OCI-LY3 (cell line): ENCODE measurements at regions not wholly inside any gene's neighbourhood (a gene's known extent, or its start where the extent isn't known, plus 50 kb on each side); places are given as distances from the start of the nearest gene placed in this dataset.

Experiments
- H2AFZ ChIP-seq: fragments of 200-600, 300-600 bp; shearing (Covaris generic); 2 replicates; pipeline ENCODE4 v1.6.0; 2014; ENCODE audit warnings: antibody characterized with exemption, low read depth, low read length
- H3K27ac ChIP-seq: fragments of 200-600, 300-600 bp; sonication (generic); 2 replicates; pipeline ENCODE4 v1.5.1; 2014; ENCODE audit warnings: mild to moderate bottlenecking, low read length, moderate library complexity, mixed read lengths
- H3K27me3 ChIP-seq: fragments of 200-600, 300-600 bp; sonication (generic); 2 replicates; pipeline ENCODE4 v1.6.1; 2014; ENCODE audit warnings: low read depth, low read length, mixed read lengths
- H3K36me3 ChIP-seq: fragments of 200-600, 300-600 bp; sonication (generic); replicated peaks from 2 replicates; pipeline ENCODE3; 2014; ENCODE audit warnings: low read depth, low read length, mixed read lengths
- H3K4me1 ChIP-seq: fragments of 300-600, 200-600 bp; sonication (generic); 2 replicates; pipeline ENCODE4 v1.6.1; 2014; ENCODE audit warnings: low read length, mixed read lengths
- H3K4me2 ChIP-seq: fragments of 200-600, 300-600 bp; sonication (generic); 2 replicates; pipeline ENCODE4 v1.6.1; 2014; ENCODE audit warnings: low read length, mixed read lengths
- H3K4me3 ChIP-seq: fragments of 300-600, 200-600 bp; sonication (generic); 2 replicates; pipeline ENCODE4 v1.5.1; 2014; ENCODE audit warnings: antibody characterized with exemption, mild to moderate bottlenecking, low read length, moderate library complexity
- H3K79me2 ChIP-seq: fragments of 300-600, 200-600 bp; shearing (Covaris generic); 2 replicates; pipeline ENCODE4 v1.6.1; 2014; ENCODE audit warnings: mild to moderate bottlenecking, low read length, mixed read lengths
- H3K9ac ChIP-seq: fragments of 300-600, 200-600 bp; shearing (Covaris generic); 2 replicates; pipeline ENCODE4 v1.6.0; 2014; ENCODE audit warnings: mild to moderate bottlenecking, low read length, moderate library complexity
- H3K9me3 ChIP-seq: fragments of 200-600, 300-600 bp; shearing (Covaris generic); 2 replicates; pipeline ENCODE4 v1.6.1; 2014; ENCODE audit warnings: low read length, mixed read lengths; ENCODE audit not compliant: insufficient read depth
- H4K20me1 ChIP-seq: fragments of 200-600, 300-600 bp; sonication (generic); 2 replicates; pipeline ENCODE4 v1.6.1; 2016; ENCODE audit warnings: low read length, mixed read lengths; ENCODE audit not compliant: insufficient read depth
- EZH2phosphoT487 ChIP-seq: fragments of 200-600 bp; shearing (Covaris generic); IDR thresholded peaks from 2 replicates; pipeline ENCODE4 v1.6.1; 2018; ENCODE audit warnings: antibody characterized with exemption, mixed run types, low read depth
- TF ChIP-seq, protein P1 (sequence below): fragments of 200-600, 300-600 bp; sonication (generic); IDR thresholded peaks from 2 replicates; pipeline ENCODE4 v1.5.1; 2014; ENCODE audit warnings: antibody characterized with exemption, low read length, low read depth

DNA sequence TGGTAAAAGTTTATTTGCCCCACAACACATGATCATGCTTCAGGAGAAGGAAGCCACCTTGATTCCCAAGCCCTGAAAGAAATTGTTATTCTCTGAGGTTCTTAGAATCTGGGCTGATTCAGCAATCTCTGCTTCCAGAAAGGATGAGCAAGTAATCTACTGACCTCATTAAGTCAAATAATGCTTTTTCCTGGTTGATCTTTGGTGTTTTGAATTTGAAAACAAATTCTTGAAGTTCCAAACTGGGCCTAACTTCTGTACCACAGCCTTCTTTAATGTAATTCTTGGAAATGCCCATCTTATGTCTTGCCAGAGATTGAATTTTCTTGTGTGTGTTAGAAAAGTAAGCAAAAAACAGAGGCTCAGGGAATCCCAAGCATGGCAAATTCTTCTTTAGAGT is 319.2 kb upstream of the DDHD1 start:
- no peaks in the 10 kb centered on the region for H3K9me3 ChIP-seq
- no peaks in the 10 kb centered on the region for H4K20me1 ChIP-seq
- H3K79me2 ChIP-seq, result no peaks in the 10 kb centered on the region
- no peaks in the 10 kb centered on the region for H3K27me3 ChIP-seq
- no peak overlapping the region for H3K27ac ChIP-seq
- TF ChIP-seq EZH2phosphoT487, result no peak
- TF ChIP-seq, protein P1, sequence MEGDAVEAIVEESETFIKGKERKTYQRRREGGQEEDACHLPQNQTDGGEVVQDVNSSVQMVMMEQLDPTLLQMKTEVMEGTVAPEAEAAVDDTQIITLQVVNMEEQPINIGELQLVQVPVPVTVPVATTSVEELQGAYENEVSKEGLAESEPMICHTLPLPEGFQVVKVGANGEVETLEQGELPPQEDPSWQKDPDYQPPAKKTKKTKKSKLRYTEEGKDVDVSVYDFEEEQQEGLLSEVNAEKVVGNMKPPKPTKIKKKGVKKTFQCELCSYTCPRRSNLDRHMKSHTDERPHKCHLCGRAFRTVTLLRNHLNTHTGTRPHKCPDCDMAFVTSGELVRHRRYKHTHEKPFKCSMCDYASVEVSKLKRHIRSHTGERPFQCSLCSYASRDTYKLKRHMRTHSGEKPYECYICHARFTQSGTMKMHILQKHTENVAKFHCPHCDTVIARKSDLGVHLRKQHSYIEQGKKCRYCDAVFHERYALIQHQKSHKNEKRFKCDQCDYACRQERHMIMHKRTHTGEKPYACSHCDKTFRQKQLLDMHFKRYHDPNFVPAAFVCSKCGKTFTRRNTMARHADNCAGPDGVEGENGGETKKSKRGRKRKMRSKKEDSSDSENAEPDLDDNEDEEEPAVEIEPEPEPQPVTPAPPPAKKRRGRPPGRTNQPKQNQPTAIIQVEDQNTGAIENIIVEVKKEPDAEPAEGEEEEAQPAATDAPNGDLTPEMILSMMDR, result no peak
- no peaks in the 10 kb centered on the region for H3K4me1 ChIP-seq
- no peak overlapping the region for H3K4me2 ChIP-seq
- H3K4me3 ChIP-seq, result no peak overlapping the region
- no peak overlapping the region for H2AFZ ChIP-seq
- H3K36me3 ChIP-seq, result no peaks in the 10 kb centered on the region
- H3K9ac ChIP-seq, result no peak overlapping the region

DNA sequence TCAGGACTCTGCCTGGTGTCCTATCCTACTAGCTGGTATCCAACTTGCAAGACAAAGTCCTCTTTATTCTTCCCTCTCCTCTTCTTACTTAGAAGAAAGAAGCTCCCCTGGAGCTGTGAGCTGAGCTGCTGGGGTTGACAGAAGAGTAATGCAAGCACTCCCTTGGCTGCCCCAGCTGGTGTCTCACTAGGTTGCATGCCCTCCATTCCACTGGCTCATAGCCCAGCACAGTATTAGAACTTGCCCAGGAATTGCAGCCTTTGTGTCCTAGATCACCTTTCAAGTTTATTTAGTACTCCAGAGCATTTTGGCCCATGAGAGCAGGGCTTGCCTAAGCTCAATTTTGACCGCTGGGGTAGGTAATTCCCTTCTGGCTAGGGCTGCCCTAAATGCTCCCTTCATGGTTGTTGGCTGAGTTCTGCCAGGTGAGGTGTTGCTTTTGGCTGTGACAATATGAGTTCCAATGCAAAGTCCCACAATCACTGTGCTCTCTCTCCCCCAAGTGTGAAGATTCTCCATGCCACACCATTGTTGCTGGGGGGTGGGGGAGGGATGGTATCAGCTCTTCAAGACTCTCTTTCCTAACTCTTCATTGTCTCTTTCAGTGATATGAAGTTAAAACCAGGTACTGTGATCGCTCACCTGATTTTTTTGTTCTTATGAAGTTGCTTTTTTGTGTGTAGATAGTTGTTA is 317.4 kb upstream of the DDHD1 start:
- Histone ChIP-seq H4K20me1 (no peaks in the 10 kb centered on the region), H3K4me3 (no peak overlapping the region), H3K27me3 (no peaks in the 10 kb centered on the region), H3K9ac (no peak overlapping the region), H3K4me2 (no peak overlapping the region), H3K79me2 (no peaks in the 10 kb centered on the region), H3K9me3 (no peaks in the 10 kb centered on the region), H3K36me3 (no peaks in the 10 kb centered on the region), H2AFZ (no peak overlapping the region), H3K27ac (no peak overlapping the region), H3K4me1 (no peaks in the 10 kb centered on the region)
- TF ChIP-seq, protein P1, result no peak
- TF ChIP-seq EZH2phosphoT487, result no peak

DNA sequence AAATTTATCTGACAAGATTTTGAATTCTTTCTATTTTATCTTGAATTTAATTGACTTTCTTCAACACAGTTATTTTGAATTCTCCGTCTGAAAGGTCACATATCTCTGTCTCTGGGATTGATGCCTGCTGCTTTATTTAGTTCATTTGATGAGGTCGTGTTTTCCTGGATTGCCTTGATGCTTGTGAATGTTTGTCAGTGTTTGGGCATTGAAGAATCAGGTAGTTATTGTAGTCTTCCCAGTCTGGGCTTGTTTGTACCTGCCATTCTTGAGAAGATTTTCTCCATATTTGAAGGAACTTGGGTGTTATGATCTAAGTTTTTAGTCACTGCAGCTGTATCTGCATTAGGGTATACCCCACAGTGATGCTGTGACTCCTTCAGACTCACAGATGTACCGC is 315.8 kb upstream of the DDHD1 start:
- no peaks in the 10 kb centered on the region for H3K4me1 ChIP-seq
- no peak for TF ChIP-seq EZH2phosphoT487
- TF ChIP-seq, protein P1, result no peak
- H3K27ac ChIP-seq, result no peak overlapping the region
- no peaks in the 10 kb centered on the region for H3K79me2 ChIP-seq
- no peaks in the 10 kb centered on the region for H3K9me3 ChIP-seq
- no peak overlapping the region for H3K4me2 ChIP-seq
- no peaks in the 10 kb centered on the region for H3K36me3 ChIP-seq
- H3K27me3 ChIP-seq, result no peaks in the 10 kb centered on the region
- no peak overlapping the region for H3K4me3 ChIP-seq
- no peak overlapping the region for H3K9ac ChIP-seq
- no peaks in the 10 kb centered on the region for H4K20me1 ChIP-seq
- no peak overlapping the region for H2AFZ ChIP-seq

DNA sequence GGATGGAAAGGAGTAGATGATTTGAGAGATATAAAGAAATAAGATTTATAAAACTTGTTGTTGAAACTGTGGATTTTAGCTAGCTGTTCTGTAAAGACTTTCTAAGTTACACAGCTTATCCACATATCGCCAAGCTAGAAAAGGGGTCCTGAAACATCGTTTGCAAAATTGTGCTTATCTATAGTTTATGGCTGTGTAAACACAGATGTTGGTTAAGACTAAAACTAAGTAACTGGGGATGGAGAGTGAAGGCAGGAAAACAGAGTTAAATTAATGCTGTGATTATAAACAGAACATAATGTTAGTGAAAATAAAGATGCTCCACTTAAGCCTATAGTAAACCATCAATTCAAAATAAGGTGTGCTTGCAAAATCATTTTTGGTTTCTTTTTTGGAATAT is 311.3 kb upstream of the DDHD1 start:
- Histone ChIP-seq H3K9me3 (no peaks in the 10 kb centered on the region), H4K20me1 (no peaks in the 10 kb centered on the region), H3K4me2 (no peak overlapping the region), H3K4me1 (peaks cover 12% of the 10 kb centered on the region), H3K9ac (no peak overlapping the region), H3K79me2 (no peaks in the 10 kb centered on the region), H3K27me3 (no peaks in the 10 kb centered on the region), H3K36me3 (no peaks in the 10 kb centered on the region), H3K27ac (no peak overlapping the region), H2AFZ (no peak overlapping the region), H3K4me3 (no peak overlapping the region)
- TF ChIP-seq EZH2phosphoT487, result no peak
- TF ChIP-seq, protein P1, result no peak
